Upper lobe of left lung (tissue), 6 donors: ENCODE measurements at regions not wholly inside any gene's neighbourhood (a gene's known extent, or its start where the extent isn't known, plus 50 kb on each side); places are given as distances from the start of the nearest gene placed in this dataset.
A peak's percentile ranks its signal among the peaks of the same experiment; 100 is the strongest.
"Not testable (repeated sequence)": the region's sequence is repeated elsewhere in the genome, so short reads cannot be mapped to it uniquely, and the experiment has no call there.

Source experiments
- ATAC-seq, 2 donors: fragments of 200-7000 bp; cut with Tn5 transposase; one replicate each; pipeline ENCODE4 v1.9.1; 2022; ENCODE audit warnings: mild to moderate bottlenecking in 2 of 2, moderate library complexity in 2 of 2; ENCODE audit not compliant: low FRiP score in 2 of 2
- DNase-seq, 2 donors: peaks; one replicate each; pipeline ENCODE4 v3.0.0-alpha.2; 2019 to 2020
- H3K27ac ChIP-seq, 4 donors: fragments of 200-600 bp; sonication (generic); one replicate each; pipeline ENCODE4 v1.5.1; 2016 to 2019
- H3K27me3 ChIP-seq, 4 donors: fragments of 200-600 bp; sonication (generic); one replicate each; pipeline ENCODE4 v1.5.1; 2017 to 2019
- H3K36me3 ChIP-seq, 4 donors: fragments of 200-600 bp; sonication (generic); one replicate each; pipeline ENCODE4 v1.5.1; 2016 to 2019
- H3K4me1 ChIP-seq, 4 donors: fragments of 200-600 bp; sonication (generic); one replicate each; pipeline ENCODE4 v1.5.1; 2018 to 2019
- H3K4me3 ChIP-seq, 4 donors: fragments of 200-600 bp; sonication (generic); one replicate each; pipeline ENCODE4 v1.5.1; 2017 to 2019; ENCODE audit warnings: mild to moderate bottlenecking in 2 of 4, moderate library complexity in 1 of 4
- H3K9me3 ChIP-seq, 4 donors: fragments of 200-600 bp; sonication (generic); one replicate each; pipeline ENCODE4 v1.5.1; 2018 to 2019
- CTCF ChIP-seq, 6 experiments: fragments of 450-650 bp in 4 of 6; fragments of 200-600 bp in 2 of 6; sonication (generic) in 2 of 6; IDR thresholded peaks; one replicate each; pipeline ENCODE4 v1.5.1; 2016 to 2019; ENCODE audit warnings: antibody characterized with exemption in 6 of 6
- EP300 ChIP-seq, 4 donors: sonication (generic); formaldehyde crosslinking; IDR thresholded peaks; one replicate each; pipeline ENCODE4 v1.5.1; 2017; ENCODE audit warnings: antibody characterized with exemption in 4 of 4, control low read depth in 2 of 4
- POLR2A ChIP-seq, 4 donors: fragments of 450-650 bp; IDR thresholded peaks; one replicate each; pipeline ENCODE4 v1.5.1; 2016 to 2017; ENCODE audit warnings: antibody characterized with exemption in 4 of 4, mild to moderate bottlenecking in 2 of 4
- POLR2AphosphoS5 ChIP-seq, 2 donors: sonication (generic); formaldehyde crosslinking; IDR thresholded peaks; one replicate each; pipeline ENCODE4 v1.5.1; 2017; ENCODE audit warnings: antibody characterized with exemption in 2 of 2
- WGBS, 2 donors: methylation state at CpG; one replicate each; pipeline ENCODE4 v1.1.5; 2017 to 2018; 5-methylcytosine and 5-hydroxymethylcytosine counted together
- donor health status: DM: no; HTN: no; CAD: no; lungs with moderate emphysema.
- donor health status: DM: no; HTN: yes; CAD: no; lungs with severe emphysema.

- H3K9me3 ChIP-seq: no peaks in the 10 kb centered on the region
- H3K4me1 ChIP-seq: no peaks in the 10 kb centered on the region
- no peak for TF ChIP-seq EP300 (IDR thresholded peaks at IDR 0.05)
- TF ChIP-seq POLR2A (IDR thresholded peaks at IDR 0.05): no peak
- no peak for TF ChIP-seq POLR2AphosphoS5 (IDR thresholded peaks at IDR 0.05)
- no peak for TF ChIP-seq CTCF (IDR thresholded peaks at IDR 0.05)
- DNase-seq (no peak), ATAC-seq (no peak)
- H3K27ac ChIP-seq: no peak overlapping the region
- no peak overlapping the region for H3K4me3 ChIP-seq
- H3K27me3 ChIP-seq: no peaks in the 10 kb centered on the region
- no peaks in the 10 kb centered on the region for H3K36me3 ChIP-seq
- WGBS, 2 donors: 80% methylated on average over 2 of the region's 2 CpGs
Measured at GRCh38 chr5:79888643-79889042, 102.4 kb downstream of the MTX3 start.

DNA sequence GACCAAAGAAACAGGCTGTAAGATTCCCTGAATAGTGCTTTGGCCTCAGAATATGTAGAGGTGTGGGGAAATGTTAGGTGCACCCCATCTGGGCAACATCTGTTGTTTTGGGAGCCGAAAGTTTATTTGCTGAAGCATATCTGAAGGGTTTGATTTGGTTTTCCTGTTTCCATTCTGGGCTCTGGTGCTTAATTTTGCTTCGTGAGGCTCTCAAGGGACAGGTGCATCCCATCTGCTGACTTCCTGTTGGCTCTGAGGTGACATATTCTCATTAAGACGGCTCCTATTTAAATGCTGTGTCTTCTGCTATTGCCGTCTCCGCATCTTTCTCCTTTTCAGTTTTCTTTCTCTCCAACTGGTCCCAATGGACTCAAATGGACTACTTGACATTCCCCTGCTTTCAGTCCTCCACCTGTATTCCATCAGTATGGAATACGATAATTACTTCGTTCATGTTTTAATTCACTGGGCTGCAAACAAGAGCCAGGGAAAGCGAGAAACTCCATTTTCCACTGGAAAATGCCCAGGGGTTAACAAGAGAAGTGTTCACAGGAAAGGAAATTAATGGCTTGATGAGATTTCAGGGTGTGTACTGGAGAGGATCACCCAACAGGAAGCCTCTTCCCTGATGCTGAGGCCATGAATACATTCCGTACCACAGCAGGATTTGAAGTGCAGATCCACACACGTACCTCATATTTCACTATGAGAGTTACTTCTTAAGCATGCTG lies 104.0 kb downstream of the MTX3 start:
- no peaks in the 10 kb centered on the region for H3K27me3 ChIP-seq
- H3K36me3 ChIP-seq: no peaks in the 10 kb centered on the region
- no peak for TF ChIP-seq POLR2AphosphoS5 (IDR thresholded peaks at IDR 0.05)
- no peak for TF ChIP-seq CTCF (IDR thresholded peaks at IDR 0.05)
- TF ChIP-seq EP300 (IDR thresholded peaks at IDR 0.05): no peak
- no peak for TF ChIP-seq POLR2A (IDR thresholded peaks at IDR 0.05)
- H3K9me3 ChIP-seq: no peaks in the 10 kb centered on the region
- 75 to 83% methylated on average over 10 of the region's 10 CpGs for WGBS, 2 donors
- H3K4me3 ChIP-seq: no peak overlapping the region
- H3K27ac ChIP-seq: no peak overlapping the region
- no peaks in the 10 kb centered on the region for H3K4me1 ChIP-seq
- ATAC-seq: no peak
- DNase-seq: no peak

- ATAC-seq: no peak
- 73 to 74% methylated on average over 5 of the region's 5 CpGs for WGBS, 2 donors
- TF ChIP-seq EP300 (IDR thresholded peaks at IDR 0.05): no peak
- TF ChIP-seq CTCF (IDR thresholded peaks at IDR 0.05): no peak
- TF ChIP-seq POLR2AphosphoS5 (IDR thresholded peaks at IDR 0.05): no peak
- no peak for TF ChIP-seq POLR2A (IDR thresholded peaks at IDR 0.05)
Measured at GRCh38 chr5:79886456-79886855, 104.6 kb downstream of the MTX3 start.

GRCh38 chr5:79879880-79880279 lies 111.2 kb downstream of the MTX3 start:
- H3K9me3 ChIP-seq, H3K4me1 ChIP-seq, H3K27ac ChIP-seq, DNase-seq, H3K27me3 ChIP-seq, H3K36me3 ChIP-seq, H3K4me3 ChIP-seq, ATAC-seq: not testable (repeated sequence)
- WGBS, 2 donors: 93 to 100% methylated on average over 1 of the region's 1 CpG

More at GRCh38 chr5:79886456-79886855, 104.6 kb downstream of the MTX3 start:
- Histone ChIP-seq H3K4me3 (no peak overlapping the region), H3K36me3 (no peaks in the 10 kb centered on the region), H3K27me3 (no peaks in the 10 kb centered on the region), H3K9me3 (no peaks in the 10 kb centered on the region), H3K27ac (no peak overlapping the region), H3K4me1 (no peaks in the 10 kb centered on the region)
- DNase-seq: no peak

DNA sequence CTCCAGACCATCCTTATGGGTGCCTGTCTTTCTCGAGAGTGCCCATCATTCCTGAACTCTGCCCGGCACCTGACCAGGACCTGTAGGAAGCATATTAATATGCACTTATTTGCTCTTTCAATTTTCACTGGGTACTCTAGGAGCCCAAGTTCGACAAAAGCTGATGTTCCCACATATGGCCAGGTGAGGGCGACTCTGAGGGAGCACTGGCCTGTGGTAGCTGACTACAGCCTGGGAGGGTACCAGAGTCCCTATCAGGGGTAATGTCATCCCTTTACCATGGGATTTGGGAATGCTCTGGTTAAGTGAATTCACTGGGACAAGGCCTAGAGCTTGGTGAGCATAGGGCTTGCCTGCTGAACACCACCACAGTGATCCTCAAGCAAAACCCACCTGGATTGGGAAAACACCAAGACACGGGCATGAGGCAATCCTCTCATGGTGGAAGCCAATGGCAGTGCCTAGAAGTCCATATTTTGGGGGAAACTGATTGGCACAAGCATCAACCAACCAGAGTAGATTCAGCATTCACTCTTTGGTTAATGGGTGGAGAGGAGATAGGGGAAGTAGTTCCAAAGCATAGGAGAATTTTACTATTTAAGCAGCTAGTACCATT lies 112.2 kb downstream of the MTX3 start:
- Histone ChIP-seq H3K9me3 (no peaks in the 10 kb centered on the region), H3K4me1 (no peaks in the 10 kb centered on the region), H3K27ac (no peak overlapping the region), H3K36me3 (no peaks in the 10 kb centered on the region), H3K4me3 (no peak overlapping the region), H3K27me3 (no peaks in the 10 kb centered on the region)
- 57 to 59% methylated on average over 4 to 5 of the region's 5 CpGs for WGBS, 2 donors
- DNase-seq (no peak), ATAC-seq (no peak)
- TF ChIP-seq EP300 (IDR thresholded peaks at IDR 0.05): no peak
- TF ChIP-seq CTCF (IDR thresholded peaks at IDR 0.05): peak in 1 of 6 experiments; percentile 23
